SU-DHL-6 (cell line): ENCODE measurements at regions not wholly inside any gene's neighbourhood (a gene's known extent, or its start where the extent isn't known, plus 50 kb on each side); places are given as distances from the start of the nearest gene placed in this dataset.

Source experiments
- CTCF ChIP-seq: fragments of 200-600 bp; sonication (generic); IDR thresholded peaks from one replicate; pipeline ENCODE4 v1.5.1; 2017; ENCODE audit warnings: antibody characterized with exemption, mild to moderate bottlenecking, low read length, moderate library complexity; ENCODE audit not compliant: insufficient read depth, poor library complexity, severe bottlenecking
- EZH2phosphoT487 ChIP-seq: fragments of 200-600 bp; sonication (generic), shearing (Covaris generic); conservative IDR thresholded peaks from 2 replicates; pipeline ENCODE4 v1.6.1; 2018; ENCODE audit warnings: mild to moderate bottlenecking, antibody characterized with exemption, low read length, moderate library complexity, mixed read lengths

- no peak for TF ChIP-seq CTCF
- no peak for TF ChIP-seq EZH2phosphoT487
Observed at GRCh38 chr12:107855471-107855870, 81.0 kb downstream of the ASCL4 start.
